NCI-H1930 (cell line): ENCODE measurements at regions not wholly inside any gene's neighbourhood (a gene's known extent, or its start where the extent isn't known, plus 50 kb on each side); places are given as distances from the start of the nearest gene placed in this dataset.

ENCODE experiments used
- DNase-seq, 2 experiments: peaks; one replicate each; lab custom pipeline; 2025; lab: John Stamatoyannopoulos, UW

DNA sequence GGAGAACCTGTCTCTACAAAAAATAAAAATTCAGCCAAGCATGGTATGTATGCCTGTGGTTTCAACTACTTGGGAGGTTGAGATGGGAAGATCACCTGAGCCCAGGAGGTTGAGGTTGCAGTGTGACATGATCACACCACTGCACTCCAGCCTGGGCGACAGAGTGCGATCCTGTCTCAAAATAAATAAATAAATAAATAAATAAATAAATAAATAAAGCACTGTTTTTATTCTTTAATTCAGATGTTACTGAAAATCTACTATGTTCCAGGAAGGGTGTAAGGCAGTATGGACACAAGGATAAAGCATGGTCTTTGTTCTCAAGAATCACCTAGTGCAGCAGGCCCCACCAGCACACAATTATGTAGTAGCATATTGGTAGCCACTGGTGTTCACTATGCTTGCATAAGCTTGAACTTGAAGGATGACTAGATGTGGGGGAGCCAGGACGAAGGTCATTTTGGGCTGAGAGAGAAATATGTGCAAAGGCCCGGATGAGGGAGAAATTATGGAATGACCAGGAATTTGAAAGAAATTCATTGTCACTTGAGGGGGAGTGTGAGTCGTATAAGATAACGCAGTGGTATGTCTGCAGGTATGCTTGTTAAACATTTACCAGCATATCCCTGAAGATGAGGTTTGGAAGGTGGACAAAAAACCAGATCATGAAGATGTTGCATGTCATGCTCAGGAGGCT lies 70.2 kb upstream of the CD180 start:
- no peak for DNase-seq

DNA sequence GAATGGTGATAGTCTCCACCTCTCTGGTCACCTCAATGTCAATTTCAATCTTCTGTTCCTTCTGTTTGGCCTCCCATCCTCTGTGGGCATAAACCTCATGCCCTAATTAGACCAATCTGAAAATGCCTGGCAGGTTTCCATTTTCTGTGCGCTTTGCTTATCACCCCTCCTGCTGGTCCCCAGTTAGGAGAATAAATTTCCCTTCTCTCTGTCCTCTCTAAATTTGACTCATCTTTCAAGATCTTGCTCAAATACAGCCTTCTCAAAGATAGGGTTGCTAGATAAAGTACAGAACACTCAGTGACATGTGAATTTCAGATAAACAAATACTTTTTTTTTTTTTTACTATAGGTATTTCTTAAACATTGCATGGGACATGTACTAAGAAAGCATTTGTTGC lies 69.4 kb upstream of the CD180 start:
- no peak for DNase-seq

GRCh38 chr5:67263656-67264408 lies 67.2 kb upstream of the CD180 start:
- no peak for DNase-seq

DNA sequence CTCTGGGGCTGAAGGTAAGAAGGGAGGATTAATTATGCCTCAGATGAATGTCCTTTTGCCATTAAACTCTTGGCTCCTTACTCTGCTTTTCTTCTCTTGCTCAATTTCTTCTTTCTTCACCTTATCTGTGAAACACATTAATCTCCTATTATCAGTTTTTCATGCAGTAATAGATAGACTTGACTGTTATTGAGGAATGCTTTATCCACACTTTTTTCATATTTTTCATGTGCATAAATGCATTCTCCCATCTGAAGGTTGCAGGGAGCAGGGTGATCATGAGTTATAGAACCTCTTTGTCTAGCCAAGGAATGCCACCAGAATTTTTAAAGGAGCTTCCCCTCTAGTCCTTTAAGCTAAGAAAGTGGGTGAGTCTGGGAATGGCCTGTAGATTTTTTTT lies 66.4 kb upstream of the CD180 start:
- DNase-seq = no peak

- no peak for DNase-seq
These were observed 65.6 kb upstream of the CD180 start for GRCh38 chr5:67262206-67262605.

- no peak for DNase-seq
These were observed 63.1 kb upstream of the CD180 start for GRCh38 chr5:67259548-67260215.

- DNase-seq = no peak
These were observed 60.9 kb upstream of the CD180 start for GRCh38 chr5:67257500-67257899.

- DNase-seq = no peak
These were observed 60.5 kb upstream of the CD180 start for GRCh38 chr5:67257077-67257476.

- DNase-seq = no peak
These were observed 59.3 kb upstream of the CD180 start for GRCh38 chr5:67255881-67256280.

- DNase-seq = no peak
These were observed 57.3 kb upstream of the CD180 start for GRCh38 chr5:67253911-67254310.

DNA sequence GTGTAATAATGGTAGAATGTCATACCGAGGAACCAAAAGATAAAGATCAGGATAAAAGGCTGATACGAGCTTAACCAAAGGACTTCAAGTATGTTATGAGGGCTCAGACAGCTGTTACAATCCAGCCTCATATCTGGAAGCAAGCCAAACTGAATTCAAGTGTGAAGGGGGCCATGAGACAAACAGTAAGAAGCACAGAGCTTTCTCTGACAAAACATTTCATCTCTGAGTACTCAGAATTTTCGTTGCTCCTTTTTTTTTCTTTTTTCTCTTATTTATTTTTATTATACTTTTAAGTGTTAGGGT lies 52.9 kb upstream of the CD180 start:
- no peak for DNase-seq

DNA sequence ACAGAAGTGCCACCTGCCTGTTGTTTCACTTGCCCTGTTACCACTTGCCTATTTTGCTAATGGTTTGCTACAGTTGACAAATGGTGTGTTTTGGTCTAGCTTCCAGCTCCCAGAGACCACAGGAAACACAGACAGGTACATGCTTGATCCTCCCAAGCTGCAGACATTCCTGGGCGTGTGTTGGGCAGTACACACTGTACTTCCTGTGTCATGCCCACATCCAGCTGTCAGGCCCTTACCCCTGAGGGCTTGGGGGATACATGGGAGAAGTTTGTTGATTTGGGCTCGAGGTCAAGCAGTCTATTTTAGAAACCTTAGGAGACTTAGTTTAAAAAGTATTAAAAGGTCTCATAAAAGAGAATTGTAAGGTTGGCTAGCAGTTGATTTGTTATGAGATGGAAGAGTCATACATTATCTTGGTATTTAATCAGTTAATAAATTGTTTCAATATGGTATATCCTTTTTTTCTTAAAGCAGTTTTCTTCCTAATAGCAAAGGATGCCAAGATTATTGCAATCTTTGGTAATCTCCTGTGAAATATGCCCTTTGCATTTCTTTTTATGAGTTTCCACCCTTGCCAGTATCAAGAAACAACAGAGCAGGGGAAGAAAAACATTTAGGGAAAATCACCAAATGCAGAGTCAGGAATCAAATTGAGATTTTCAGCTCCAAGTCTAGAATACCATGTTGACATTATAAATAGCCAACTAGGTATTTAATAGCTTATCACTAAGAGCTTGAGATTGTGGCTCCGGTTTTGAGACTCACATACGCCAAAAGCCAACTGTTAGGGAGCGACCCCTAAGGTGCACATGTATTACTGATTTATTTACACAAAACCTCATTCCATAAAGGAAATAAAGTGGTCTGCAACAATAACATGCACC lies 52.3 kb upstream of the CD180 start:
- DNase-seq = no peak

- DNase-seq = no peak
These were observed 50.1 kb upstream of the CD180 start for GRCh38 chr5:67246546-67247268.
